GM21390 (cell line): ENCODE measurements at regions not wholly inside any gene's neighbourhood (a gene's known extent, or its start where the extent isn't known, plus 50 kb on each side); places are given as distances from the start of the nearest gene placed in this dataset.

Experiments used
- ATAC-seq: cut with Tn5 transposase; IDR thresholded peaks from one replicate; pipeline ENCODE4 v1.9.1; 2021; ENCODE audit not compliant: unreplicated experiment

GRCh38 chr13:24107955-24108614, 52.4 kb upstream of the SPATA13 start:
- ATAC-seq: no peak

- ATAC-seq: no peak
These were observed 51.9 kb upstream of the SPATA13 start for GRCh38 chr13:24108615-24108965.

GRCh38 chr13:24110011-24110410, 50.5 kb upstream of the SPATA13 start:
- no peak for ATAC-seq
